ENCODE measurements at regions not wholly inside any gene's neighbourhood (a gene's known extent, or its start where the extent isn't known, plus 50 kb on each side); places are given as distances from the start of the nearest gene placed in this dataset.
A peak's percentile ranks its signal among the peaks of the same experiment; 100 is the strongest.

DNA sequence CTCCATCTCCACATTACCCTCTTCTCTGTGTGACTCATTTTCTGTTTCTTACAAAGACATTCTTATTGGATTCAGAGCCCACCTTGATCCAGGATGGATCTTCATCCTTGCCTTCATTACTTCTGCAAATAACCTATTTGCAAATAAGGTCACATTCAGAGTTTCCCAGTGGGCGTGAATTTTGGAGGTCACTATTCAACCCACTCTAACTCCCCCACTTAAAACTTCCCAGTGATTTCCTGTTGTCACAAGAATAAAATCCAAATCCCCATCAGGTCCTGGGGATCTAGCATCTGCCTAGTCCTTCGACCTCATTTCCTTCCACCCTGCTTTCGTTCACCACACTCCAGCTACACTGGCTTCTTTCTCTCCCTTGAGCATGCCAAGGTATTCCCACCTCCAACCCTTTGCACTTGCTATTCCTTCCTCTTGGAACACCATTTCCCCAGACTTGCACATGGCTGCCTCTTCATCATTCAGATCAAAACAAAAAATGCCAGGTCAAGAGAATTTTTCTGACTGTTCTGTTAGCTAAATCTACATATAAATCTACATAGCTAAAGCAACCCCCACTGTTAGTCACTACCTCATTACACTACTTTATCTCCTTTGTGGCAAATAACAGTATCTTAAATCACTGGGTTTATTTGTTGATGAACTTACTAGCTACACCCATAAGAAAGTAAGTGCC, 187.2 kb downstream of the TOMM20 start:
- no peaks in the 10 kb centered on the region for H3K27me3 ChIP-seq
- intact Hi-C loops (cut with DNase I): no loop called here
- no peak for TF ChIP-seq POLR2AphosphoS5 (IDR thresholded peaks at IDR 0.05)
- TF ChIP-seq EP300 (IDR thresholded peaks at IDR 0.05): no peak
- no peak for TF ChIP-seq POLR2A (IDR thresholded peaks at IDR 0.05)
- TF ChIP-seq, protein P1, sequence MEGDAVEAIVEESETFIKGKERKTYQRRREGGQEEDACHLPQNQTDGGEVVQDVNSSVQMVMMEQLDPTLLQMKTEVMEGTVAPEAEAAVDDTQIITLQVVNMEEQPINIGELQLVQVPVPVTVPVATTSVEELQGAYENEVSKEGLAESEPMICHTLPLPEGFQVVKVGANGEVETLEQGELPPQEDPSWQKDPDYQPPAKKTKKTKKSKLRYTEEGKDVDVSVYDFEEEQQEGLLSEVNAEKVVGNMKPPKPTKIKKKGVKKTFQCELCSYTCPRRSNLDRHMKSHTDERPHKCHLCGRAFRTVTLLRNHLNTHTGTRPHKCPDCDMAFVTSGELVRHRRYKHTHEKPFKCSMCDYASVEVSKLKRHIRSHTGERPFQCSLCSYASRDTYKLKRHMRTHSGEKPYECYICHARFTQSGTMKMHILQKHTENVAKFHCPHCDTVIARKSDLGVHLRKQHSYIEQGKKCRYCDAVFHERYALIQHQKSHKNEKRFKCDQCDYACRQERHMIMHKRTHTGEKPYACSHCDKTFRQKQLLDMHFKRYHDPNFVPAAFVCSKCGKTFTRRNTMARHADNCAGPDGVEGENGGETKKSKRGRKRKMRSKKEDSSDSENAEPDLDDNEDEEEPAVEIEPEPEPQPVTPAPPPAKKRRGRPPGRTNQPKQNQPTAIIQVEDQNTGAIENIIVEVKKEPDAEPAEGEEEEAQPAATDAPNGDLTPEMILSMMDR (IDR thresholded peaks at IDR 0.05): no peak
- H3K4me1 ChIP-seq: no peaks in the 10 kb centered on the region
- 86 to 92% methylated on average over 3 of the region's 3 CpGs for WGBS, 2 donors
- no peak overlapping the region for H3K27ac ChIP-seq
- H3K4me3 ChIP-seq: no peak overlapping the region
- no peaks in the 10 kb centered on the region for H3K36me3 ChIP-seq
- DNase-seq: no peak
- no peaks in the 10 kb centered on the region for H3K9me3 ChIP-seq

DNA sequence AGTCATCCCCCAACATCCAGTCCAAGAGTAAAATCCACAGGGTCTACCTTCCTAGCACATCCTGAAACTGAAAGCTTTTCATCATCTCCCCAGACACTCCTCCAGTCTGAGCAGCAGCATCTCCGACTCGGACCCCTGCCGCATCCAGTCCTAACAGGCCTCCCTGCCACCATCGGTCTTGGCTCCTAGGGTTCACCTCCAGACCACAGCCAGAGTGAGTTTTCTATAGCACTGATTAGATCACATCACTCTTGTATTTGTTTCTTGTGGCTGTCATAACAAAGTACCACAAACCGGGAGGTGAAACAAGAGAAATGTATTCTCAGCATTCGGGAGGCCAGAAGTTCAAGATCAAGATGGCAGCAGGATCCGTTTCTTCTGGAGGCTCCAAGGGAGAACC, 187.8 kb downstream of the TOMM20 start:
- TF ChIP-seq POLR2A (IDR thresholded peaks at IDR 0.05): no peak
- TF ChIP-seq EP300 (IDR thresholded peaks at IDR 0.05): no peak
- TF ChIP-seq, protein P1 (IDR thresholded peaks at IDR 0.05): no peak
- no peak for TF ChIP-seq POLR2AphosphoS5 (IDR thresholded peaks at IDR 0.05)
- intact Hi-C loops (cut with DNase I): no loop called here
- WGBS, 2 donors: 92 to 97% methylated on average over 7 of the region's 7 CpGs

DNA sequence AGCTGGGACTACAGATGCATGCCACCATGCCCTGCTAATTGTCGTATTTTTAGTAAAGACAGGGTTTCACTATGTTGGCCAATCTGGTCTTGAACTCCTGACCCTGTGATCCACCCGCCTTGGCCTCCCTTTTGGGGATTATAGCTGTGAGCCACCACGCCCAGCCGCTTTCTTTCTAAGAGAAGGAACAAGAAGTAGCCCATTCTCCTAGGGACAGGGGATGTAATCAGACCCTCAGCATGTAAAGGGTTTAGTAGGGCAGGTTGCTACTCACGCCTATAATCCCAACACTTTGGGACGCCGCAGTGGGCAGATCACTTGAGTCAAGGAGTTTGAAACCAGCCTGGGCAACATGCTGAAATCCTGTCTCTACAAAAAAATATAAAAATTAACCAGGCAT, 189.7 kb downstream of the TOMM20 start:
- 55 to 74% methylated on average over 7 of the region's 7 CpGs for WGBS, 2 donors
- Histone ChIP-seq H3K27me3 (no peaks in the 10 kb centered on the region), H3K4me1 (no peaks in the 10 kb centered on the region), H3K4me3 (no peak overlapping the region), H3K9me3 (no peaks in the 10 kb centered on the region), H3K36me3 (no peaks in the 10 kb centered on the region), H3K27ac (no peak overlapping the region)
- peak; percentile 25 for DNase-seq
- intact Hi-C loops (cut with DNase I): no loop called here
- no peak for TF ChIP-seq POLR2A (IDR thresholded peaks at IDR 0.05)
- no peak for TF ChIP-seq EP300 (IDR thresholded peaks at IDR 0.05)
- TF ChIP-seq POLR2AphosphoS5 (IDR thresholded peaks at IDR 0.05): no peak
- TF ChIP-seq, protein P1 (IDR thresholded peaks at IDR 0.05): no peak

More for the DNA sequence above, 187.8 kb downstream of the TOMM20 start:
- Histone ChIP-seq H3K27ac (no peak overlapping the region), H3K4me3 (no peak overlapping the region), H3K36me3 (no peaks in the 10 kb centered on the region), H3K4me1 (no peaks in the 10 kb centered on the region), H3K27me3 (no peaks in the 10 kb centered on the region), H3K9me3 (no peaks in the 10 kb centered on the region)
- no peak for DNase-seq

DNA sequence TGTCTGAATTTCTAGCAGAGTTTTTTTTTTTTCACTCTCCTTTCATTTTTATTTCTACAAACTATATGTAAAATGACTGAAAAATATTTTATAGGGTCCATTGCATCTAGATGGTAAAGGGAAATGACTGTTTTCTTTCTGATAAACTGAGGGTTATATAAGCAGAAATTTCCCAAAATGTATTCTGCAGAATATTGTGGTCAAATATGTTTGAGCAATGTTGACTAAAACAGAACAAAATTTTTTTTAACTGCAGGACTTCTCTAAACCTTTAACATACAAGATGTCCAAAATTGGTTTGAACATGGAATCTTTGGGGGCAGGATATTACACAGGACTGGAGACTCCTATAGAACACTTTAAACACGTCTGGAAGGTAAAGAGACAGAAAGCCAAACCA, 190.5 kb downstream of the TOMM20 start:
- Histone ChIP-seq H3K4me1 (peaks cover 0 to 7% (median 2%) of the 10 kb centered on the region in 4 donors), H3K9me3 (no peaks in the 10 kb centered on the region), H3K36me3 (no peaks in the 10 kb centered on the region), H3K4me3 (no peak overlapping the region), H3K27ac (no peak overlapping the region), H3K27me3 (no peaks in the 10 kb centered on the region)
- TF ChIP-seq, protein P1 (IDR thresholded peaks at IDR 0.05): no peak
- no peak for TF ChIP-seq POLR2AphosphoS5 (IDR thresholded peaks at IDR 0.05)
- TF ChIP-seq EP300 (IDR thresholded peaks at IDR 0.05): no peak
- TF ChIP-seq POLR2A (IDR thresholded peaks at IDR 0.05): no peak
- 83 to 88% methylated on average over 1 of the region's 1 CpG for WGBS, 2 donors
- no peak for DNase-seq
- intact Hi-C loops (cut with DNase I): no loop called here
